ENCODE measurements at regions not wholly inside any gene's neighbourhood (a gene's known extent, or its start where the extent isn't known, plus 50 kb on each side); places are given as distances from the start of the nearest gene placed in this dataset.

GRCh38 chr2:142467321-142467720, 336.5 kb upstream of the LRP1B start:
- H3K27me3 Mint-ChIP-seq: peaks cover 0 to 1% of the 10 kb centered on the region in 2 donors
- DNase-seq: no peak
- no peak overlapping the region for H3K27ac Mint-ChIP-seq
- H3K4me3 Mint-ChIP-seq: no peak overlapping the region
- Histone ChIP-seq H3K4me3 (ENCODE audit: low read length) (no peak overlapping the region), H3K4me1 (ENCODE audit: insufficient read depth, low read length) (no peaks in the 10 kb centered on the region), H3K27me3 (ENCODE audit: insufficient read depth, low read length, poor library complexity, severe bottlenecking) (no peaks in the 10 kb centered on the region), H3K27ac (ENCODE audit: low read depth, low read length) (no peak overlapping the region), H3K9me3 (ENCODE audit: low read length) (no peaks in the 10 kb centered on the region), H3K36me3 (ENCODE audit: insufficient read depth, low read length) (no peaks in the 10 kb centered on the region)
- POLR2A ChIA-PET: no interaction called here
- H3K36me3 Mint-ChIP-seq: no peaks in the 10 kb centered on the region
- H3K4me1 Mint-ChIP-seq: no peaks in the 10 kb centered on the region
- CTCF ChIA-PET: no interaction called here
- H3K9me3 Mint-ChIP-seq: peaks cover 2 to 10% (median 7%) of the 10 kb centered on the region in 5 donors

GRCh38 chr2:142463047-142463446, 332.2 kb upstream of the LRP1B start:
- Histone ChIP-seq H3K4me3 (ENCODE audit: low read length) (no peak overlapping the region), H3K27ac (ENCODE audit: low read depth, low read length) (no peak overlapping the region), H3K4me1 (ENCODE audit: insufficient read depth, low read length) (no peaks in the 10 kb centered on the region), H3K27me3 (ENCODE audit: insufficient read depth, low read length, poor library complexity, severe bottlenecking) (no peaks in the 10 kb centered on the region), H3K9me3 (ENCODE audit: low read length) (no peaks in the 10 kb centered on the region), H3K36me3 (ENCODE audit: insufficient read depth, low read length) (no peaks in the 10 kb centered on the region)
- no peak for DNase-seq
- no peak overlapping the region for H3K27ac Mint-ChIP-seq
- ChIA-PET CTCF (no interaction called here), POLR2A (no interaction called here)
- H3K27me3 Mint-ChIP-seq: peaks cover 0 to 1% of the 10 kb centered on the region in 2 donors
- H3K4me3 Mint-ChIP-seq: no peak overlapping the region
- no peaks in the 10 kb centered on the region for H3K36me3 Mint-ChIP-seq
- H3K4me1 Mint-ChIP-seq: no peaks in the 10 kb centered on the region
- H3K9me3 Mint-ChIP-seq: peaks cover 0 to 8% (median 2%) of the 10 kb centered on the region in 5 donors

GRCh38 chr2:142462306-142462705, 331.5 kb upstream of the LRP1B start:
- H3K4me1 Mint-ChIP-seq: no peaks in the 10 kb centered on the region
- H3K9me3 Mint-ChIP-seq: peaks cover 0 to 10% (median 2%) of the 10 kb centered on the region in 5 donors
- no peaks in the 10 kb centered on the region for H3K4me1 ChIP-seq (ENCODE audit: insufficient read depth, low read length)
- no peak overlapping the region for H3K27ac Mint-ChIP-seq
- no peak overlapping the region for H3K27ac ChIP-seq (ENCODE audit: low read depth, low read length)
- H3K27me3 ChIP-seq (ENCODE audit: insufficient read depth, low read length, poor library complexity, severe bottlenecking): no peaks in the 10 kb centered on the region
- no peaks in the 10 kb centered on the region for H3K36me3 Mint-ChIP-seq
- no peak overlapping the region for H3K4me3 Mint-ChIP-seq
- H3K36me3 ChIP-seq (ENCODE audit: insufficient read depth, low read length): no peaks in the 10 kb centered on the region
- CTCF ChIA-PET: no interaction called here
- POLR2A ChIA-PET: no interaction called here
- peaks cover 0 to 1% of the 10 kb centered on the region in 2 donors for H3K27me3 Mint-ChIP-seq
- H3K9me3 ChIP-seq (ENCODE audit: low read length): no peaks in the 10 kb centered on the region
- H3K4me3 ChIP-seq (ENCODE audit: low read length): no peak overlapping the region
- no peak for DNase-seq

- no peaks in the 10 kb centered on the region for H3K36me3 Mint-ChIP-seq
- POLR2A ChIA-PET: no interaction called here
- peaks cover 0 to 17% (median 7%) of the 10 kb centered on the region in 5 donors for H3K9me3 Mint-ChIP-seq
- Histone ChIP-seq H3K9me3 (ENCODE audit: low read length) (no peaks in the 10 kb centered on the region), H3K27ac (ENCODE audit: low read depth, low read length) (no peak overlapping the region), H3K36me3 (ENCODE audit: insufficient read depth, low read length) (no peaks in the 10 kb centered on the region), H3K27me3 (ENCODE audit: insufficient read depth, low read length, poor library complexity, severe bottlenecking) (no peaks in the 10 kb centered on the region), H3K4me3 (ENCODE audit: low read length) (no peak overlapping the region), H3K4me1 (ENCODE audit: insufficient read depth, low read length) (no peaks in the 10 kb centered on the region)
- H3K4me3 Mint-ChIP-seq: no peak overlapping the region
- no peak for DNase-seq
- CTCF ChIA-PET: no interaction called here
- H3K27ac Mint-ChIP-seq: no peak overlapping the region
- H3K27me3 Mint-ChIP-seq: no peaks in the 10 kb centered on the region
- H3K4me1 Mint-ChIP-seq: no peaks in the 10 kb centered on the region
Observed at GRCh38 chr2:142445551-142446072, 314.8 kb upstream of the LRP1B start.

GRCh38 chr2:142445023-142445422, 314.2 kb upstream of the LRP1B start:
- Histone ChIP-seq H3K27me3 (ENCODE audit: insufficient read depth, low read length, poor library complexity, severe bottlenecking) (no peaks in the 10 kb centered on the region), H3K4me1 (ENCODE audit: insufficient read depth, low read length) (no peaks in the 10 kb centered on the region), H3K9me3 (ENCODE audit: low read length) (no peaks in the 10 kb centered on the region), H3K4me3 (ENCODE audit: low read length) (no peak overlapping the region), H3K27ac (ENCODE audit: low read depth, low read length) (no peak overlapping the region), H3K36me3 (ENCODE audit: insufficient read depth, low read length) (no peaks in the 10 kb centered on the region)
- POLR2A ChIA-PET: no interaction called here
- CTCF ChIA-PET: no interaction called here
- Mint-ChIP-seq H3K9me3 (peaks cover 0 to 18% (median 7%) of the 10 kb centered on the region in 5 donors), H3K27me3 (no peaks in the 10 kb centered on the region), H3K4me1 (no peaks in the 10 kb centered on the region), H3K4me3 (no peak overlapping the region), H3K36me3 (no peaks in the 10 kb centered on the region), H3K27ac (no peak overlapping the region)
- DNase-seq: no peak

- Mint-ChIP-seq H3K27me3 (no peaks in the 10 kb centered on the region), H3K4me1 (no peaks in the 10 kb centered on the region), H3K27ac (no peak overlapping the region), H3K36me3 (no peaks in the 10 kb centered on the region), H3K9me3 (peaks cover 0 to 10% (median 2%) of the 10 kb centered on the region in 5 donors), H3K4me3 (no peak overlapping the region)
- no peak for DNase-seq
- ChIA-PET CTCF (no interaction called here), POLR2A (no interaction called here)
- Histone ChIP-seq H3K9me3 (ENCODE audit: low read length) (no peaks in the 10 kb centered on the region), H3K4me3 (ENCODE audit: low read length) (no peak overlapping the region), H3K27ac (ENCODE audit: low read depth, low read length) (no peak overlapping the region), H3K27me3 (ENCODE audit: insufficient read depth, low read length, poor library complexity, severe bottlenecking) (no peaks in the 10 kb centered on the region), H3K36me3 (ENCODE audit: insufficient read depth, low read length) (no peaks in the 10 kb centered on the region), H3K4me1 (ENCODE audit: insufficient read depth, low read length) (no peaks in the 10 kb centered on the region)
Observed at GRCh38 chr2:142435847-142436246, 305.0 kb upstream of the LRP1B start.

- Mint-ChIP-seq H3K4me3 (no peak overlapping the region), H3K4me1 (no peaks in the 10 kb centered on the region), H3K27me3 (no peaks in the 10 kb centered on the region), H3K27ac (no peak overlapping the region), H3K9me3 (peaks cover 4 to 23% (median 5%) of the 10 kb centered on the region in 5 donors), H3K36me3 (no peaks in the 10 kb centered on the region)
- no peaks in the 10 kb centered on the region for H3K36me3 ChIP-seq (ENCODE audit: insufficient read depth, low read length)
- H3K27me3 ChIP-seq (ENCODE audit: insufficient read depth, low read length, poor library complexity, severe bottlenecking): no peaks in the 10 kb centered on the region
- H3K27ac ChIP-seq (ENCODE audit: low read depth, low read length): no peak overlapping the region
- no peak for DNase-seq
- no peaks in the 10 kb centered on the region for H3K9me3 ChIP-seq (ENCODE audit: low read length)
- ChIA-PET CTCF (no interaction called here), POLR2A (no interaction called here)
- no peak overlapping the region for H3K4me3 ChIP-seq (ENCODE audit: low read length)
- H3K4me1 ChIP-seq (ENCODE audit: insufficient read depth, low read length): no peaks in the 10 kb centered on the region
Observed at GRCh38 chr2:142426064-142426463, 295.2 kb upstream of the LRP1B start.

GRCh38 chr2:142425551-142425950, 294.7 kb upstream of the LRP1B start:
- POLR2A ChIA-PET: no interaction called here
- Mint-ChIP-seq H3K27me3 (no peaks in the 10 kb centered on the region), H3K36me3 (no peaks in the 10 kb centered on the region), H3K4me1 (no peaks in the 10 kb centered on the region), H3K27ac (no peak overlapping the region), H3K9me3 (peaks cover 4 to 23% (median 5%) of the 10 kb centered on the region in 5 donors), H3K4me3 (no peak overlapping the region)
- H3K4me1 ChIP-seq (ENCODE audit: insufficient read depth, low read length): no peaks in the 10 kb centered on the region
- no peak overlapping the region for H3K4me3 ChIP-seq (ENCODE audit: low read length)
- no peak for DNase-seq
- CTCF ChIA-PET: no interaction called here
- H3K27me3 ChIP-seq (ENCODE audit: insufficient read depth, low read length, poor library complexity, severe bottlenecking): no peaks in the 10 kb centered on the region
- H3K36me3 ChIP-seq (ENCODE audit: insufficient read depth, low read length): no peaks in the 10 kb centered on the region
- H3K9me3 ChIP-seq (ENCODE audit: low read length): no peaks in the 10 kb centered on the region
- H3K27ac ChIP-seq (ENCODE audit: low read depth, low read length): no peak overlapping the region

- no peaks in the 10 kb centered on the region for H3K9me3 ChIP-seq (ENCODE audit: low read length)
- H3K4me3 ChIP-seq (ENCODE audit: low read length): no peak overlapping the region
- DNase-seq: no peak
- Mint-ChIP-seq H3K27ac (no peak overlapping the region), H3K4me3 (no peak overlapping the region), H3K9me3 (peaks cover 0 to 27% (median 5%) of the 10 kb centered on the region in 5 donors), H3K4me1 (no peaks in the 10 kb centered on the region), H3K27me3 (no peaks in the 10 kb centered on the region), H3K36me3 (no peaks in the 10 kb centered on the region)
- POLR2A ChIA-PET: no interaction called here
- H3K27me3 ChIP-seq (ENCODE audit: insufficient read depth, low read length, poor library complexity, severe bottlenecking): no peaks in the 10 kb centered on the region
- CTCF ChIA-PET: no interaction called here
- H3K27ac ChIP-seq (ENCODE audit: low read depth, low read length): no peak overlapping the region
- no peaks in the 10 kb centered on the region for H3K4me1 ChIP-seq (ENCODE audit: insufficient read depth, low read length)
- no peaks in the 10 kb centered on the region for H3K36me3 ChIP-seq (ENCODE audit: insufficient read depth, low read length)
Observed at GRCh38 chr2:142423603-142424002, 292.8 kb upstream of the LRP1B start.

All from CD8-positive, alpha-beta memory T cell (primary cell).